IMR-90 (cell line): ENCODE measurements at regions not wholly inside any gene's neighbourhood (a gene's known extent, or its start where the extent isn't known, plus 50 kb on each side); places are given as distances from the start of the nearest gene placed in this dataset.

Experiments used
- ATAC-seq: fragments of 200-7000 bp; cut with Tn5 transposase; 2 replicates; pipeline ENCODE4 v1.9.1; 2020; ENCODE audit warnings: low read depth, mild to moderate bottlenecking, moderate library complexity
- BruUV-seq: library from RNA; stranded (reverse); fragments of 400-500 nt; replicated peaks from 2 replicates; lab custom pipeline; 2021; lab: Mats Ljungman, UMichigan
- CTCF ChIA-PET: fragments of 300-600 bp; formaldehyde crosslinking; extraction: SDS; loops from one replicate; lab custom pipeline; 2021; ENCODE audit warnings: antibody characterized with exemption; lab: Yijun Ruan, JAX
- POLR2A ChIA-PET: fragments of 300-600 bp; sonication (Branson Sonifier 250); formaldehyde crosslinking; loops from one replicate; lab custom pipeline; 2022; ENCODE audit warnings: antibody characterized with exemption; ENCODE audit not compliant: unreplicated experiment; lab: Charles Lee
- DNase-seq: peaks from one replicate; pipeline ENCODE4 v3.0.0; 2013
- H2AFZ ChIP-seq: replicated peaks from 2 replicates; pipeline ENCODE3; 2013; ENCODE audit warnings: low read length, mild to moderate bottlenecking; ENCODE audit not compliant: poor library complexity
- H2AK5ac ChIP-seq: 2 replicates; pipeline ENCODE4 v1.6.1; 2013; ENCODE audit warnings: low read depth, low read length, inconsistent platforms
- H2AK9ac ChIP-seq: replicated peaks from 2 replicates; pipeline ENCODE3; 2013; ENCODE audit warnings: mild to moderate bottlenecking, low read depth, low read length, moderate library complexity; ENCODE audit not compliant: poor library complexity
- H2BK120ac ChIP-seq: 2 replicates; pipeline ENCODE4 v1.6.1; 2013; ENCODE audit warnings: low read depth, low read length, inconsistent platforms
- H2BK15ac ChIP-seq: 3 replicates; pipeline ENCODE4 v1.6.1; 2013; ENCODE audit warnings: low read depth, low read length, inconsistent platforms
- H2BK20ac ChIP-seq: 2 replicates; pipeline ENCODE4 v1.6.1; 2013; ENCODE audit warnings: low read depth, mild to moderate bottlenecking, inconsistent platforms, low read length, moderate library complexity
- H2BK5ac ChIP-seq: 2 replicates; pipeline ENCODE4 v1.6.1; 2013; ENCODE audit warnings: mild to moderate bottlenecking, low read depth, low read length, inconsistent platforms; ENCODE audit not compliant: poor library complexity, severe bottlenecking
- H3K14ac ChIP-seq: replicated peaks from 2 replicates; pipeline ENCODE4 v1.6.1; 2013; ENCODE audit warnings: low read depth, low read length, inconsistent platforms
- H3K18ac ChIP-seq: 2 replicates; pipeline ENCODE4 v1.6.1; 2013; ENCODE audit warnings: low read depth, low read length, control low read depth
- H3K23ac ChIP-seq: 2 replicates; pipeline ENCODE4 v1.6.1; 2013; ENCODE audit warnings: low read depth, low read length, inconsistent platforms
- H3K27ac ChIP-seq: 2 replicates; pipeline ENCODE4 v1.5.1; 2013; ENCODE audit warnings: mild to moderate bottlenecking, control low read depth, low read length; ENCODE audit not compliant: insufficient read depth
- H3K27me3 ChIP-seq: 2 replicates; pipeline ENCODE4 v1.6.1; 2013; ENCODE audit warnings: low read length; ENCODE audit not compliant: control insufficient read depth, insufficient read depth
- H3K36me3 ChIP-seq: 2 replicates; pipeline ENCODE4 v1.6.1; 2013; ENCODE audit warnings: low read length, mixed read lengths; ENCODE audit not compliant: control insufficient read depth, insufficient read depth
- H3K4ac ChIP-seq: 2 replicates; pipeline ENCODE4 v1.6.1; 2013; ENCODE audit warnings: low read depth, low read length, inconsistent platforms
- H3K4me1 ChIP-seq: 2 replicates; pipeline ENCODE4 v1.6.1; 2013; ENCODE audit warnings: low read length, mixed read lengths; ENCODE audit not compliant: control insufficient read depth, insufficient read depth
- H3K4me2 ChIP-seq: 2 replicates; pipeline ENCODE4 v1.6.1; 2013; ENCODE audit warnings: low read depth, mild to moderate bottlenecking, control low read depth, low read length, moderate library complexity
- H3K4me3 ChIP-seq: 2 replicates; pipeline ENCODE4 v1.5.1; 2013; ENCODE audit warnings: low read depth, mild to moderate bottlenecking, control low read depth, low read length, moderate library complexity; ENCODE audit not compliant: insufficient read depth
- H3K56ac ChIP-seq: 2 replicates; pipeline ENCODE4 v1.6.1; 2013; ENCODE audit warnings: low read length, inconsistent platforms; ENCODE audit not compliant: insufficient read depth; ENCODE audit errors: extremely low read depth
- H3K79me1 ChIP-seq, 2 experiments: 2 replicates each; pipeline ENCODE4 v1.6.1; 2013; ENCODE audit warnings: low read length in 2 of 2, inconsistent platforms in 1 of 2, low read depth in 1 of 2
- H3K9ac ChIP-seq: 2 replicates; pipeline ENCODE4 v1.6.1; 2013; ENCODE audit warnings: low read depth, low read length, control low read depth
- H3K9me1 ChIP-seq: 2 replicates; pipeline ENCODE4 v1.6.1; 2013; ENCODE audit warnings: low read length, inconsistent platforms; ENCODE audit not compliant: insufficient read depth
- H3K9me3 ChIP-seq: 2 replicates; pipeline ENCODE4 v1.6.1; 2013; ENCODE audit warnings: low read length; ENCODE audit not compliant: control insufficient read depth, insufficient read depth
- H4K20me1 ChIP-seq: 2 replicates; pipeline ENCODE4 v1.6.1; 2013; ENCODE audit warnings: low read length, inconsistent platforms; ENCODE audit not compliant: insufficient read depth
- H4K5ac ChIP-seq: 2 replicates; pipeline ENCODE4 v1.6.1; 2013; ENCODE audit warnings: mild to moderate bottlenecking, low read depth, low read length, control low read depth
- H4K8ac ChIP-seq, 2 experiments: 2 replicates each; pipeline ENCODE4 v1.6.1; 2013; ENCODE audit warnings: low read depth in 2 of 2, low read length in 2 of 2, control low read depth in 1 of 2, inconsistent platforms in 1 of 2
- H4K91ac ChIP-seq: 2 replicates; pipeline ENCODE4 v1.6.1; 2013; ENCODE audit warnings: low read depth, low read length, inconsistent platforms; ENCODE audit not compliant: insufficient read depth
- BHLHE40 ChIP-seq: fragments of 150-350 bp; IDR thresholded peaks from 2 replicates; pipeline ENCODE4 v1.6.1; 2016; ENCODE audit warnings: mild to moderate bottlenecking, low read depth, low read length
- CEBPB ChIP-seq: IDR thresholded peaks from 2 replicates; pipeline ENCODE4 v1.6.1; 2012; ENCODE audit warnings: low read depth, low read length, improper control_type of control experiment
- CHD1 ChIP-seq: IDR thresholded peaks from 2 replicates; pipeline ENCODE4 v1.6.1; 2012; ENCODE audit warnings: low read depth, low read length, improper control_type of control experiment
- CTCF ChIP-seq: conservative IDR thresholded peaks from 2 replicates; pipeline ENCODE4 v1.5.1; 2012; ENCODE audit warnings: mild to moderate bottlenecking, low read depth, low read length, improper control_type of control experiment
- ELK1 ChIP-seq: fragments of 150-350 bp; IDR thresholded peaks from 2 replicates; pipeline ENCODE4 v1.6.1; 2016; ENCODE audit warnings: low read depth, mild to moderate bottlenecking, low read length, moderate library complexity, borderline replicate concordance
- FOS ChIP-seq: fragments of 150-350 bp; IDR thresholded peaks from 2 replicates; pipeline ENCODE4 v1.6.1; 2016; ENCODE audit warnings: low read depth, low read length
- MAFK ChIP-seq: IDR thresholded peaks from 2 replicates; pipeline ENCODE4 v1.6.1; 2012; ENCODE audit warnings: low read depth, low read length, improper control_type of control experiment
- MAZ ChIP-seq: IDR thresholded peaks from 2 replicates; pipeline ENCODE4 v1.6.1; 2012; ENCODE audit warnings: low read depth, mild to moderate bottlenecking, low read length, improper control_type of control experiment, moderate library complexity, borderline replicate concordance
- MXI1 ChIP-seq: IDR thresholded peaks from 2 replicates; pipeline ENCODE4 v1.6.1; 2012; ENCODE audit warnings: low read depth, mild to moderate bottlenecking, low read length, moderate library complexity, borderline replicate concordance
- NFE2L2 ChIP-seq: fragments of 150-350 bp; IDR thresholded peaks from 2 replicates; pipeline ENCODE4 v1.6.1; 2016; ENCODE audit warnings: low read depth, mild to moderate bottlenecking, low read length
- POLR2A ChIP-seq: IDR thresholded peaks from 2 replicates; pipeline ENCODE4 v1.6.1; 2012; ENCODE audit warnings: mild to moderate bottlenecking, low read depth, low read length
- RAD21 ChIP-seq: IDR thresholded peaks from 2 replicates; pipeline ENCODE4 v1.6.1; 2012; ENCODE audit warnings: low read length, improper control_type of control experiment
- RCOR1 ChIP-seq: IDR thresholded peaks from 2 replicates; pipeline ENCODE4 v1.6.1; 2012; ENCODE audit warnings: mild to moderate bottlenecking, low read length, improper control_type of control experiment; ENCODE audit not compliant: insufficient replicate concordance
- RFX5 ChIP-seq: IDR thresholded peaks from 2 replicates; pipeline ENCODE4 v1.8.0; 2012; ENCODE audit warnings: low read depth, mild to moderate bottlenecking, low read length, moderate library complexity
- SMC3 ChIP-seq: fragments of 150-350 bp; IDR thresholded peaks from 2 replicates; pipeline ENCODE4 v1.6.1; 2016; ENCODE audit warnings: low read depth, mild to moderate bottlenecking, antibody characterized with exemption, low read length, moderate library complexity
- USF2 ChIP-seq: fragments of 150-350 bp; IDR thresholded peaks from 2 replicates; pipeline ENCODE4 v1.6.1; 2017; ENCODE audit warnings: mild to moderate bottlenecking, antibody characterized with exemption, low read length, low read depth
- WGBS, 2 experiments: methylation state at CpG; one replicate each; pipeline versions ENCODE4 v1.1.5 to v1.1.7; 2013; ENCODE audit warnings: missing lambda C conversion rate in 2 of 2; ENCODE audit not compliant: insufficient read length in 1 of 2; ENCODE audit errors: extremely low coverage in 2 of 2; 5-methylcytosine and 5-hydroxymethylcytosine counted together
- dilution Hi-C: fragments of 300-500 bp; cut with HindIII; formaldehyde crosslinking; loops from one replicate; pipeline ENCODE4 v1.14.3; 2018; ENCODE audit warnings: low sequenced_read_pairs; ENCODE audit not compliant: unreplicated experiment
- in situ Hi-C: fragments of 300-500 bp; cut with MboI; formaldehyde crosslinking; loops from 3 replicates; pipeline ENCODE4 v1.14.3; 2019; ENCODE audit warnings: low sequenced_read_pairs, inconsistent platforms, mixed read lengths
- intact Hi-C: fragments of 100-400 bp; cut with micrococcal nuclease; formaldehyde crosslinking; loops from 2 replicates; pipeline ENCODE4 v1.10.0; 2022

- H3K79me1 ChIP-seq, result no peaks in the 10 kb centered on the region
- DNase-seq (no peak), ATAC-seq (no peak)
- H2AK9ac ChIP-seq, result no peak overlapping the region
- H4K8ac ChIP-seq, result no peak overlapping the region
- no peak overlapping the region for H3K4ac ChIP-seq
- no peak overlapping the region for H2BK15ac ChIP-seq
- no peak overlapping the region for H2BK20ac ChIP-seq
- no peak overlapping the region for H3K56ac ChIP-seq
- no peak overlapping the region for H4K5ac ChIP-seq
- dilution Hi-C loops, result no loop called here
- intact Hi-C loops, result no loop called here
- no TSS peak for BruUV-seq
- ChIA-PET POLR2A (no interaction called here), CTCF (no interaction called here)
- H4K91ac ChIP-seq, result no peak overlapping the region
- no peak overlapping the region for H3K18ac ChIP-seq
- H3K27ac ChIP-seq, result no peak overlapping the region
- H2BK5ac ChIP-seq, result no peak overlapping the region
- H3K4me1 ChIP-seq, result no peaks in the 10 kb centered on the region
- WGBS, 2 experiments, result no CpG with 5 or more reads among the region's 2 CpGs
- in situ Hi-C loops, result no loop called here
- H3K36me3 ChIP-seq, result no peaks in the 10 kb centered on the region
- H2BK120ac ChIP-seq, result no peak overlapping the region
- H3K4me2 ChIP-seq, result no peak overlapping the region
- no peaks in the 10 kb centered on the region for H3K9me3 ChIP-seq
- no peak overlapping the region for H3K14ac ChIP-seq
- H3K9ac ChIP-seq, result no peak overlapping the region
- no peak overlapping the region for H2AK5ac ChIP-seq
- H2AFZ ChIP-seq, result no peak overlapping the region
- H3K23ac ChIP-seq, result no peak overlapping the region
- H3K9me1 ChIP-seq, result no peaks in the 10 kb centered on the region
- no peaks in the 10 kb centered on the region for H4K20me1 ChIP-seq
- H3K27me3 ChIP-seq, result no peaks in the 10 kb centered on the region
- TF ChIP-seq NFE2L2 (no peak), POLR2A (no peak), SMC3 (no peak), RAD21 (no peak), CEBPB (no peak), MXI1 (no peak), BHLHE40 (no peak), RCOR1 (no peak), USF2 (no peak), ELK1 (no peak), FOS (no peak), MAZ (no peak), MAFK (no peak), CTCF (no peak), RFX5 (no peak), CHD1 (no peak)
- no peak overlapping the region for H3K4me3 ChIP-seq
Observed at GRCh38 chr1:96048572-96049212, 672.9 kb upstream of the PTBP2 start.
